MM.1S (cell line): ENCODE measurements at regions not wholly inside any gene's neighbourhood (a gene's known extent, or its start where the extent isn't known, plus 50 kb on each side); places are given as distances from the start of the nearest gene placed in this dataset.
A peak's percentile ranks its signal among the peaks of the same experiment; 100 is the strongest.

ENCODE experiments used
- DNase-seq: peaks from one replicate; pipeline ENCODE4 v3.0.0-alpha.2; 2015
- H2AFZ ChIP-seq: fragments of 300-600 bp; sonication (generic); 2 replicates; pipeline ENCODE4 v1.6.0; 2016; ENCODE audit warnings: antibody characterized with exemption, low read length
- H3F3A ChIP-seq: fragments of 300-600 bp; sonication (generic); 2 replicates; pipeline ENCODE4 v1.6.1; 2016; ENCODE audit warnings: mild to moderate bottlenecking, antibody characterized with exemption, low read length, moderate library complexity, mixed read lengths; ENCODE audit not compliant: insufficient read depth
- H3K27ac ChIP-seq: fragments of 300-600 bp; sonication (generic); 2 replicates; pipeline ENCODE4 v1.5.1; 2016; ENCODE audit warnings: mild to moderate bottlenecking, low read length
- H3K27me3 ChIP-seq: fragments of 300-600 bp; sonication (generic); replicated peaks from 2 replicates; pipeline ENCODE4 v1.6.0; 2016; ENCODE audit warnings: low read length; ENCODE audit not compliant: insufficient read depth
- H3K36me3 ChIP-seq: fragments of 300-600 bp; sonication (generic); replicated peaks from 2 replicates; pipeline ENCODE4 v1.6.1; 2016; ENCODE audit warnings: mild to moderate bottlenecking, low read length, mixed read lengths; ENCODE audit not compliant: insufficient read depth
- H3K4me1 ChIP-seq: fragments of 300-600 bp; sonication (generic); 2 replicates; pipeline ENCODE4 v1.6.1; 2016; ENCODE audit warnings: low read length, mixed read lengths
- H3K4me2 ChIP-seq: fragments of 300-600 bp; sonication (generic); 2 replicates; pipeline ENCODE4 v1.6.0; 2016; ENCODE audit warnings: low read depth, low read length
- H3K4me3 ChIP-seq: fragments of 300-600 bp; sonication (generic); 2 replicates; pipeline ENCODE4 v1.5.1; 2016; ENCODE audit warnings: low read length, mixed read lengths
- H3K79me2 ChIP-seq: fragments of 300-600 bp; sonication (generic); 2 replicates; pipeline ENCODE4 v1.6.1; 2016; ENCODE audit warnings: mixed run types, low read length, mixed read lengths
- H3K9ac ChIP-seq: fragments of 300-600 bp; sonication (generic); 2 replicates; pipeline ENCODE4 v1.6.1; 2016; ENCODE audit warnings: low read length, mixed read lengths
- H3K9me2 ChIP-seq: fragments of 300-600 bp; sonication (generic); replicated peaks from 2 replicates; pipeline ENCODE4 v1.6.1; 2016; ENCODE audit warnings: mild to moderate bottlenecking, low read length, mixed read lengths; ENCODE audit not compliant: insufficient read depth
- H3K9me3 ChIP-seq: fragments of 300-600 bp; sonication (generic); replicated peaks from 2 replicates; pipeline ENCODE4 v1.6.1; 2016; ENCODE audit warnings: mild to moderate bottlenecking, low read length, mixed read lengths; ENCODE audit not compliant: insufficient read depth
- H4K20me1 ChIP-seq: fragments of 300-600 bp; sonication (generic); 2 replicates; pipeline ENCODE4 v1.6.1; 2016; ENCODE audit warnings: mild to moderate bottlenecking, low read length, moderate library complexity, mixed read lengths; ENCODE audit not compliant: insufficient read depth
- CTCF ChIP-seq: fragments of 300-600 bp; sonication (generic); IDR thresholded peaks from 2 replicates; pipeline ENCODE4 v1.5.1; 2016; ENCODE audit warnings: antibody characterized with exemption, low read length, mixed read lengths
- EZH2 ChIP-seq: fragments of 300-600 bp; sonication (generic); optimal IDR thresholded peaks from 2 replicates; pipeline ENCODE3; 2017; ENCODE audit warnings: low read depth, mild to moderate bottlenecking, antibody characterized with exemption, low read length, mixed read lengths
- EZH2phosphoT487 ChIP-seq: fragments of 300-600 bp; sonication (generic); IDR thresholded peaks from 2 replicates; pipeline ENCODE4 v1.6.1; 2018; ENCODE audit warnings: antibody characterized with exemption, low read length

GRCh38 chr7:95674101-95674500, 77.8 kb upstream of the PDK4 start:
- Histone ChIP-seq H4K20me1 (no peaks in the 10 kb centered on the region), H3F3A (peaks cover 8% of the 10 kb centered on the region), H3K4me1 (peaks cover 13% of the 10 kb centered on the region)

GRCh38 chr7:95672434-95672833, 76.1 kb upstream of the PDK4 start:
- Histone ChIP-seq H3K9me3 (no peaks in the 10 kb centered on the region), H3K9me2 (no peaks in the 10 kb centered on the region), H3F3A (peaks cover 8% of the 10 kb centered on the region), H3K4me3 (no peak overlapping the region), H2AFZ (no peak overlapping the region), H3K27ac (no peak overlapping the region), H3K9ac (no peak overlapping the region), H3K4me2 (no peak overlapping the region), H3K4me1 (peaks cover 18% of the 10 kb centered on the region), H3K79me2 (no peaks in the 10 kb centered on the region), H4K20me1 (no peaks in the 10 kb centered on the region), H3K27me3 (no peaks in the 10 kb centered on the region; the same call in 1 of the 2 replicates), H3K36me3 (no peaks in the 10 kb centered on the region)
- no peak for TF ChIP-seq CTCF
- TF ChIP-seq EZH2, result no peak
- TF ChIP-seq EZH2phosphoT487, result no peak
- no peak for DNase-seq

More at GRCh38 chr7:95674101-95674500, 77.8 kb upstream of the PDK4 start:
- Histone ChIP-seq H2AFZ (no peak overlapping the region), H3K9ac (no peak overlapping the region), H3K9me2 (no peaks in the 10 kb centered on the region), H3K27me3 (no peaks in the 10 kb centered on the region), H3K27ac (no peak overlapping the region), H3K79me2 (no peaks in the 10 kb centered on the region), H3K4me3 (no peak overlapping the region), H3K9me3 (no peaks in the 10 kb centered on the region), H3K4me2 (no peak overlapping the region), H3K36me3 (no peaks in the 10 kb centered on the region)
- TF ChIP-seq EZH2 (no peak), CTCF (no peak), EZH2phosphoT487 (no peak)
- no peak for DNase-seq

- H3K4me1 ChIP-seq, result peaks cover 29% of the 10 kb centered on the region
- no peak overlapping the region; the same call in 1 of the 2 replicates for H3K27ac ChIP-seq
- TF ChIP-seq EZH2phosphoT487 (no peak), CTCF (no peak), EZH2 (no peak)
- H2AFZ ChIP-seq, result no peak overlapping the region
- DNase-seq, result peak; percentile 60
- no peaks in the 10 kb centered on the region for H3K79me2 ChIP-seq
- H3F3A ChIP-seq, result peaks cover 8% of the 10 kb centered on the region
- peak overlapping the region; percentile 6; the same call in 1 of the 2 replicates for H3K4me2 ChIP-seq
- H3K9me3 ChIP-seq, result no peaks in the 10 kb centered on the region
- no peaks in the 10 kb centered on the region for H3K36me3 ChIP-seq
- no peaks in the 10 kb centered on the region; the same call in 1 of the 2 replicates for H3K27me3 ChIP-seq
- no peaks in the 10 kb centered on the region for H3K9me2 ChIP-seq
- H3K9ac ChIP-seq, result no peak overlapping the region
- no peaks in the 10 kb centered on the region for H4K20me1 ChIP-seq
- H3K4me3 ChIP-seq, result no peak overlapping the region
These were observed 73.2 kb upstream of the PDK4 start for GRCh38 chr7:95669513-95669912.
